ENCODE measurements at regions not wholly inside any gene's neighbourhood (a gene's known extent, or its start where the extent isn't known, plus 50 kb on each side); places are given as distances from the start of the nearest gene placed in this dataset.

GRCh38 chr4:177109769-177110168, 199.9 kb upstream of the NEIL3 start:
- no peak for TF ChIP-seq CTCF (IDR thresholded peaks at IDR 0.05; ENCODE audit: low read depth, low read length)
- TF ChIP-seq EZH2phosphoT487 (IDR thresholded peaks at IDR 0.05; ENCODE audit: low read depth): no peak
